ENCODE measurements at regions not wholly inside any gene's neighbourhood (a gene's known extent, or its start where the extent isn't known, plus 50 kb on each side); places are given as distances from the start of the nearest gene placed in this dataset.

DNA sequence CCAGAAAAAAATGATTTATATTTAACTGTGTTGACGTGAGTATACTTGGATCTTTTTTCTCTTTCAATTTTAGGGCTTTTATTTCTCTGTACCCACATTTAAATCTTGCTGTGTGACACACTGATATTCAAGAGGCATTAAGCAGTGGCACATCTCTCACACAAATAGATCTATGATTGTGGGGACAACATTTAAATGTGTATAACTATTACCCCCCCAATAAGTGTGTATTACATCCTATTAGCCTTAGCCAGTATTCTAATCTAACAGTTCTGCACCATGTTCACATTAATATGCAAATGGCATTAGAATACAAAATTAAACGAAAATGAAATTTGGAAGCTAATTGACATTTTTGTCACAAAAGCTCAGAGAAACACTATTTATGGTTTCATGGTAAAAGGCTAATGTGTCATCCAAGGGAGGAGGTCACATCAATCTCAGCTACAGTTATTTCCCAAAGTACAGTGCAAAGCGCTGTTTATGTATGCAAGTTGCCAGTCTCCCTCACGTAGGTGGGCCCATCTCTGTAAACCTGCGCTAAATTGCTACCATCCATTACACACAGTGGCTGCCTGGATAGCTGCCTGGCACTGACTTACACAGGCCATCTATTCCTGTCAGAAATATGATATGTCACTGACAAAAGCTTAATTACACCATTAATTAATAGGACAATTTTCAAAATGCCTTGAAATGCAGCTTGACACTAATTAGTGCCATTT is 984.7 kb upstream of the PCDH9 start:
- no peak for ATAC-seq
- TF ChIP-seq PATZ1 (CRISPR knock-in tag; IDR thresholded peaks at IDR 0.05; ENCODE audit: borderline replicate concordance) (no peak), ZFP30 (CRISPR knock-in tag; IDR thresholded peaks at IDR 0.05) (no peak), ZNF565 (CRISPR knock-in tag; conservative IDR thresholded peaks at IDR 0.05; ENCODE audit: low read depth) (no peak), CSDC2 (CRISPR knock-in tag; IDR thresholded peaks at IDR 0.05) (no peak), ZFP3 (CRISPR knock-in tag; IDR thresholded peaks at IDR 0.05) (no peak), BACH2 (CRISPR knock-in tag; IDR thresholded peaks at IDR 0.05; ENCODE audit: borderline replicate concordance) (no peak), TOX (CRISPR knock-in tag; IDR thresholded peaks at IDR 0.05; ENCODE audit: borderline replicate concordance) (no peak), SNAI2 (CRISPR knock-in tag; IDR thresholded peaks at IDR 0.05) (no peak), PPARA (CRISPR knock-in tag; IDR thresholded peaks at IDR 0.05; ENCODE audit: borderline replicate concordance) (no peak)
- TF ChIP-seq, protein P1, sequence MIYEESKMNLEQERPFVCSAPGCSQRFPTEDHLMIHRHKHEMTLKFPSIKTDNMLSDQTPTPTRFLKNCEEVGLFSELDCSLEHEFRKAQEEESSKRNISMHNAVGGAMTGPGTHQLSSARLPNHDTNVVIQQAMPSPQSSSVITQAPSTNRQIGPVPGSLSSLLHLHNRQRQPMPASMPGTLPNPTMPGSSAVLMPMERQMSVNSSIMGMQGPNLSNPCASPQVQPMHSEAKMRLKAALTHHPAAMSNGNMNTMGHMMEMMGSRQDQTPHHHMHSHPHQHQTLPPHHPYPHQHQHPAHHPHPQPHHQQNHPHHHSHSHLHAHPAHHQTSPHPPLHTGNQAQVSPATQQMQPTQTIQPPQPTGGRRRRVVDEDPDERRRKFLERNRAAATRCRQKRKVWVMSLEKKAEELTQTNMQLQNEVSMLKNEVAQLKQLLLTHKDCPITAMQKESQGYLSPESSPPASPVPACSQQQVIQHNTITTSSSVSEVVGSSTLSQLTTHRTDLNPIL (CRISPR knock-in tag; IDR thresholded peaks at IDR 0.05; ENCODE audit: low read depth): no peak
- TF ChIP-seq, protein P2, sequence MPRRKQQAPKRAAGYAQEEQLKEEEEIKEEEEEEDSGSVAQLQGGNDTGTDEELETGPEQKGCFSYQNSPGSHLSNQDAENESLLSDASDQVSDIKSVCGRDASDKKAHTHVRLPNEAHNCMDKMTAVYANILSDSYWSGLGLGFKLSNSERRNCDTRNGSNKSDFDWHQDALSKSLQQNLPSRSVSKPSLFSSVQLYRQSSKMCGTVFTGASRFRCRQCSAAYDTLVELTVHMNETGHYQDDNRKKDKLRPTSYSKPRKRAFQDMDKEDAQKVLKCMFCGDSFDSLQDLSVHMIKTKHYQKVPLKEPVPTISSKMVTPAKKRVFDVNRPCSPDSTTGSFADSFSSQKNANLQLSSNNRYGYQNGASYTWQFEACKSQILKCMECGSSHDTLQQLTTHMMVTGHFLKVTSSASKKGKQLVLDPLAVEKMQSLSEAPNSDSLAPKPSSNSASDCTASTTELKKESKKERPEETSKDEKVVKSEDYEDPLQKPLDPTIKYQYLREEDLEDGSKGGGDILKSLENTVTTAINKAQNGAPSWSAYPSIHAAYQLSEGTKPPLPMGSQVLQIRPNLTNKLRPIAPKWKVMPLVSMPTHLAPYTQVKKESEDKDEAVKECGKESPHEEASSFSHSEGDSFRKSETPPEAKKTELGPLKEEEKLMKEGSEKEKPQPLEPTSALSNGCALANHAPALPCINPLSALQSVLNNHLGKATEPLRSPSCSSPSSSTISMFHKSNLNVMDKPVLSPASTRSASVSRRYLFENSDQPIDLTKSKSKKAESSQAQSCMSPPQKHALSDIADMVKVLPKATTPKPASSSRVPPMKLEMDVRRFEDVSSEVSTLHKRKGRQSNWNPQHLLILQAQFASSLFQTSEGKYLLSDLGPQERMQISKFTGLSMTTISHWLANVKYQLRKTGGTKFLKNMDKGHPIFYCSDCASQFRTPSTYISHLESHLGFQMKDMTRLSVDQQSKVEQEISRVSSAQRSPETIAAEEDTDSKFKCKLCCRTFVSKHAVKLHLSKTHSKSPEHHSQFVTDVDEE (CRISPR knock-in tag; IDR thresholded peaks at IDR 0.05): no peak
- TF ChIP-seq, protein P3, sequence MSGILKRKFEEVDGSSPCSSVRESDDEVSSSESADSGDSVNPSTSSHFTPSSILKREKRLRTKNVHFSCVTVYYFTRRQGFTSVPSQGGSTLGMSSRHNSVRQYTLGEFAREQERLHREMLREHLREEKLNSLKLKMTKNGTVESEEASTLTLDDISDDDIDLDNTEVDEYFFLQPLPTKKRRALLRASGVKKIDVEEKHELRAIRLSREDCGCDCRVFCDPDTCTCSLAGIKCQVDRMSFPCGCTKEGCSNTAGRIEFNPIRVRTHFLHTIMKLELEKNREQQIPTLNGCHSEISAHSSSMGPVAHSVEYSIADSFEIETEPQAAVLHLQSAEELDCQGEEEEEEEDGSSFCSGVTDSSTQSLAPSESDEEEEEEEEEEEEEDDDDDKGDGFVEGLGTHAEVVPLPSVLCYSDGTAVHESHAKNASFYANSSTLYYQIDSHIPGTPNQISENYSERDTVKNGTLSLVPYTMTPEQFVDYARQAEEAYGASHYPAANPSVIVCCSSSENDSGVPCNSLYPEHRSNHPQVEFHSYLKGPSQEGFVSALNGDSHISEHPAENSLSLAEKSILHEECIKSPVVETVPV (CRISPR knock-in tag; IDR thresholded peaks at IDR 0.05): no peak

- TF ChIP-seq, protein P1 (CRISPR knock-in tag; IDR thresholded peaks at IDR 0.05; ENCODE audit: low read depth): no peak
- TF ChIP-seq OSR1 (CRISPR knock-in tag; IDR thresholded peaks at IDR 0.05) (no peak), ZFP3 (CRISPR knock-in tag; IDR thresholded peaks at IDR 0.05) (no peak)
- ATAC-seq: no peak
These were observed 969.1 kb upstream of the PCDH9 start for GRCh38 chr13:68199271-68199670.

DNA sequence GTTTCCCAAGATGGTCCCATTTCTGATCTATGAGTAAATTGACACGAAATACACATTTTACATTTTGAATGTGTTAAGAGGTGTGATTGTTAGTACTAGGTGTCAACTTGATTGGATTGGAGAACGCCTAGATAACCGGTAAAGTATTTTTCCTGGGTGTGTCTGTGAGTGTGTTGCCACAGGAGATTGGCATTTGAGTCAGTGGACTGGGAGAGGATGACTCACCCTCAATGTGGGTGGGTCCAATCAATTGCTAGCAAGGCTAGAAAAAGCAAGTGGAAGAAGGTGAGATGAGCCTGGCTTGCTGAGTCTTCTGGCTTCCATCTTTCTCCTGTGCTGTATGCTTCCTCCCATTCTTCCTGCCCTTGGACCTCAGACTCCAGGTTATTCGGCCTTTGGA is 960.7 kb upstream of the PCDH9 start:
- no peak for ATAC-seq
- no peak for TF ChIP-seq PATZ1 (CRISPR knock-in tag; IDR thresholded peaks at IDR 0.05; ENCODE audit: borderline replicate concordance)
- TF ChIP-seq ZFP30 (CRISPR knock-in tag; IDR thresholded peaks at IDR 0.05): no peak
- no peak for TF ChIP-seq ISL1 (CRISPR knock-in tag; IDR thresholded peaks at IDR 0.05)
- TF ChIP-seq ZNF565 (CRISPR knock-in tag; conservative IDR thresholded peaks at IDR 0.05; ENCODE audit: low read depth): no peak
- TF ChIP-seq, protein P3 (CRISPR knock-in tag; IDR thresholded peaks at IDR 0.05): no peak
- TF ChIP-seq ZC3H10 (CRISPR knock-in tag; IDR thresholded peaks at IDR 0.05): no peak
- TF ChIP-seq ZNF8 (CRISPR knock-in tag; IDR thresholded peaks at IDR 0.05): no peak
- no peak for TF ChIP-seq ARNTL (CRISPR knock-in tag; IDR thresholded peaks at IDR 0.05; ENCODE audit: borderline replicate concordance, low read depth)
- no peak for TF ChIP-seq ZFP3 (CRISPR knock-in tag; IDR thresholded peaks at IDR 0.05)
